MCF 10A (cell line): ENCODE measurements at regions not wholly inside any gene's neighbourhood (a gene's known extent, or its start where the extent isn't known, plus 50 kb on each side); places are given as distances from the start of the nearest gene placed in this dataset.

Source experiments
- BruUV-seq: library from RNA; stranded (reverse); fragments of 400-500 nt; replicated peaks from 2 replicates; lab custom pipeline; 2021; lab: Mats Ljungman, UMichigan
- CTCF ChIA-PET: fragments of 300-600 bp; sonication (Branson Sonifier 250); formaldehyde crosslinking; extraction: SDS; loops from one replicate; lab custom pipeline; 2021; ENCODE audit warnings: antibody characterized with exemption, inconsistent platforms; lab: Yijun Ruan, JAX
- POLR2A ChIA-PET: fragments of 300-600, 350-650 bp; sonication (Branson Sonifier 250); formaldehyde crosslinking; extraction: SDS; loops from one replicate; lab custom pipeline; 2020; ENCODE audit warnings: antibody characterized with exemption, inconsistent platforms; lab: Yijun Ruan, JAX
- DNase-seq: peaks from one replicate; pipeline ENCODE4 v3.0.0-alpha.2; 2018; ENCODE audit not compliant: unreplicated experiment
- H3K27ac Mint-ChIP-seq: one replicate; pipeline ENCODE4 v1.8.0; 2022; ENCODE audit warnings: mild to moderate bottlenecking, low read depth, mixed read lengths; ENCODE audit not compliant: unreplicated experiment
- H3K27me3 Mint-ChIP-seq: one replicate; pipeline ENCODE4 v1.8.0; 2022; ENCODE audit warnings: mixed read lengths; ENCODE audit not compliant: insufficient read depth, unreplicated experiment
- H3K36me3 Mint-ChIP-seq: one replicate; pipeline ENCODE4 v1.8.0; 2022; ENCODE audit warnings: mild to moderate bottlenecking, moderate library complexity, mixed read lengths; ENCODE audit not compliant: insufficient read depth, unreplicated experiment
- H3K4me1 Mint-ChIP-seq: one replicate; pipeline ENCODE4 v1.8.0; 2022; ENCODE audit warnings: mixed read lengths; ENCODE audit not compliant: insufficient read depth, unreplicated experiment
- H3K4me3 Mint-ChIP-seq: one replicate; pipeline ENCODE4 v1.8.0; 2022; ENCODE audit warnings: mild to moderate bottlenecking, moderate library complexity, mixed read lengths; ENCODE audit not compliant: unreplicated experiment
- H3K9me3 Mint-ChIP-seq: one replicate; pipeline ENCODE4 v1.8.0; 2022; ENCODE audit warnings: mixed read lengths; ENCODE audit not compliant: unreplicated experiment
- CTCF ChIP-seq: fragments of 200-600 bp; IDR thresholded peaks from one replicate; pipeline ENCODE4 v1.8.0; 2022; ENCODE audit warnings: antibody characterized with exemption, mild to moderate bottlenecking; ENCODE audit not compliant: unreplicated experiment
- intact Hi-C: fragments of 100-400 bp; cut with micrococcal nuclease; formaldehyde crosslinking; loops from 2 replicates; pipeline ENCODE4 v1.14.1; 2022

- no peaks in the 10 kb centered on the region for H3K36me3 Mint-ChIP-seq
- intact Hi-C loops: no loop called here
- no TSS peak for BruUV-seq
- ChIA-PET POLR2A (no interaction called here), CTCF (interaction anchor here (1.3 kb wide), 1 partner anchor 188 kb away, joined by 3 read pairs; no protein-coding TSS in a partner anchor)
- no peaks in the 10 kb centered on the region for H3K4me1 Mint-ChIP-seq
- H3K9me3 Mint-ChIP-seq: no peaks in the 10 kb centered on the region
- DNase-seq: no peak
- no peak overlapping the region for H3K4me3 Mint-ChIP-seq
- H3K27me3 Mint-ChIP-seq: peaks cover 13% of the 10 kb centered on the region
- H3K27ac Mint-ChIP-seq: no peak overlapping the region
- no peak for TF ChIP-seq CTCF
Observed at GRCh38 chr3:43968465-43968864, 273.2 kb upstream of the TOPAZ1 start.

DNA sequence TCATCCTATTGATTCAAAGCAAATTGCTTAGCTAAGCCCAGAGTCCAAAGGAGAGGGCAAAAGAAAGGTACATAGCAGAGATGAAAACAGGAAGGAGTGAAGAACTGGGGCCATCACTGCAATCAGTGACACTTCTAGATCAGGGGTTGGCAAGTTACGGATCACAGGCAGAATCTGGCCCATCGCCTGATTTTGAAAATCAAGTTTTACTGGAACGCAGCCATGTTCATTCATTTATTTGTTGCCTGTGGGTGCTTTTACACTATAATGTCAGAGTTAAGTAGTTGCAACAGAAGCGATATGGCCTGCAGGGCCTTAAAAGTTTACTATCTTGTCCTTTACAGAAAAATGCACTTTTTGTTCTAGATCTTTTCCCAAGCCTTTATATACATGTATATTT is 271.7 kb upstream of the TOPAZ1 start:
- Mint-ChIP-seq H3K27me3 (peaks cover 13% of the 10 kb centered on the region), H3K9me3 (no peaks in the 10 kb centered on the region), H3K4me1 (no peaks in the 10 kb centered on the region), H3K4me3 (no peak overlapping the region), H3K27ac (no peak overlapping the region), H3K36me3 (no peaks in the 10 kb centered on the region)
- no peak for TF ChIP-seq CTCF
- ChIA-PET CTCF (interaction anchor here (0.7 kb wide), 1 partner anchor 446 kb away, joined by 4 read pairs; no protein-coding TSS in a partner anchor), POLR2A (no interaction called here)
- intact Hi-C loops: no loop called here
- DNase-seq: no peak
- BruUV-seq: no TSS peak

- TF ChIP-seq CTCF: no peak
Observed at GRCh38 chr3:43970351-43970750, 271.3 kb upstream of the TOPAZ1 start.

GRCh38 chr3:43970920-43971319 is 270.8 kb upstream of the TOPAZ1 start:
- no peak for DNase-seq
- BruUV-seq: no TSS peak
- Mint-ChIP-seq H3K27me3 (peaks cover 7% of the 10 kb centered on the region), H3K4me3 (no peak overlapping the region), H3K4me1 (no peaks in the 10 kb centered on the region), H3K36me3 (no peaks in the 10 kb centered on the region), H3K27ac (no peak overlapping the region), H3K9me3 (no peaks in the 10 kb centered on the region)
- ChIA-PET POLR2A (no interaction called here), CTCF (no interaction called here)
- TF ChIP-seq CTCF: no peak
- intact Hi-C loops: no loop called here

More at GRCh38 chr3:43970351-43970750, 271.3 kb upstream of the TOPAZ1 start:
- no peaks in the 10 kb centered on the region for H3K9me3 Mint-ChIP-seq
- no TSS peak for BruUV-seq
- ChIA-PET CTCF (no interaction called here), POLR2A (no interaction called here)
- H3K27ac Mint-ChIP-seq: no peak overlapping the region
- H3K4me1 Mint-ChIP-seq: no peaks in the 10 kb centered on the region
- DNase-seq: no peak
- peaks cover 13% of the 10 kb centered on the region for H3K27me3 Mint-ChIP-seq
- H3K4me3 Mint-ChIP-seq: no peak overlapping the region
- intact Hi-C loops: no loop called here
- H3K36me3 Mint-ChIP-seq: no peaks in the 10 kb centered on the region
